OCI-LY3 (cell line): ENCODE measurements at regions not wholly inside any gene's neighbourhood (a gene's known extent, or its start where the extent isn't known, plus 50 kb on each side); places are given as distances from the start of the nearest gene placed in this dataset.

Source experiments
- H2AFZ ChIP-seq: fragments of 200-600, 300-600 bp; shearing (Covaris generic); 2 replicates; pipeline ENCODE4 v1.6.0; 2014; ENCODE audit warnings: antibody characterized with exemption, low read depth, low read length
- H3K27ac ChIP-seq: fragments of 200-600, 300-600 bp; sonication (generic); 2 replicates; pipeline ENCODE4 v1.5.1; 2014; ENCODE audit warnings: mild to moderate bottlenecking, low read length, moderate library complexity, mixed read lengths
- H3K27me3 ChIP-seq: fragments of 200-600, 300-600 bp; sonication (generic); 2 replicates; pipeline ENCODE4 v1.6.1; 2014; ENCODE audit warnings: low read depth, low read length, mixed read lengths
- H3K36me3 ChIP-seq: fragments of 200-600, 300-600 bp; sonication (generic); replicated peaks from 2 replicates; pipeline ENCODE3; 2014; ENCODE audit warnings: low read depth, low read length, mixed read lengths
- H3K4me1 ChIP-seq: fragments of 300-600, 200-600 bp; sonication (generic); 2 replicates; pipeline ENCODE4 v1.6.1; 2014; ENCODE audit warnings: low read length, mixed read lengths
- H3K4me2 ChIP-seq: fragments of 200-600, 300-600 bp; sonication (generic); 2 replicates; pipeline ENCODE4 v1.6.1; 2014; ENCODE audit warnings: low read length, mixed read lengths
- H3K4me3 ChIP-seq: fragments of 300-600, 200-600 bp; sonication (generic); 2 replicates; pipeline ENCODE4 v1.5.1; 2014; ENCODE audit warnings: antibody characterized with exemption, mild to moderate bottlenecking, low read length, moderate library complexity
- H3K79me2 ChIP-seq: fragments of 300-600, 200-600 bp; shearing (Covaris generic); 2 replicates; pipeline ENCODE4 v1.6.1; 2014; ENCODE audit warnings: mild to moderate bottlenecking, low read length, mixed read lengths
- H3K9ac ChIP-seq: fragments of 300-600, 200-600 bp; shearing (Covaris generic); 2 replicates; pipeline ENCODE4 v1.6.0; 2014; ENCODE audit warnings: mild to moderate bottlenecking, low read length, moderate library complexity
- H3K9me3 ChIP-seq: fragments of 200-600, 300-600 bp; shearing (Covaris generic); 2 replicates; pipeline ENCODE4 v1.6.1; 2014; ENCODE audit warnings: low read length, mixed read lengths; ENCODE audit not compliant: insufficient read depth
- H4K20me1 ChIP-seq: fragments of 200-600, 300-600 bp; sonication (generic); 2 replicates; pipeline ENCODE4 v1.6.1; 2016; ENCODE audit warnings: low read length, mixed read lengths; ENCODE audit not compliant: insufficient read depth
- EZH2phosphoT487 ChIP-seq: fragments of 200-600 bp; shearing (Covaris generic); IDR thresholded peaks from 2 replicates; pipeline ENCODE4 v1.6.1; 2018; ENCODE audit warnings: antibody characterized with exemption, mixed run types, low read depth
- TF ChIP-seq, protein P1 (sequence below): fragments of 200-600, 300-600 bp; sonication (generic); IDR thresholded peaks from 2 replicates; pipeline ENCODE4 v1.5.1; 2014; ENCODE audit warnings: antibody characterized with exemption, low read length, low read depth

DNA sequence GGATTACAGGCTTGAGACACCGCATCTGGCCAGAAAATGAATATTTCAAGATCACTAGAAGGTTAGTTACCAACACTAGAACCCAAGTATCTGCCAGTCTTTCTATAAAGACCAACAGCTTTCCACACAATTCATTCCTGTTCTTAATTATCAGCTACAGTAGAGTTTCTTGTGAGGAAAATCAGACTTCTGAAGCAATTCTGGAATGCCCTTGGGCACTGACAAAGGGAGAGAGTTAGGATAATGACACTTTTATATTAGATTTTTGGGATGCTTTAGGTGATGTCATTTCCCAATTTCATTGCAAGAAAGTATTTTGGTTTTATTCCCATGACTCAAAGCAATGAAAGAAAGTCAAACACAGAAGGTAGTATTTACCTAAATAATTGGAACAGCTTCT lies 497.0 kb upstream of the TUSC1 start:
- H3K4me1 ChIP-seq = no peaks in the 10 kb centered on the region
- H2AFZ ChIP-seq = no peak overlapping the region
- H3K79me2 ChIP-seq = no peaks in the 10 kb centered on the region
- TF ChIP-seq, protein P1, sequence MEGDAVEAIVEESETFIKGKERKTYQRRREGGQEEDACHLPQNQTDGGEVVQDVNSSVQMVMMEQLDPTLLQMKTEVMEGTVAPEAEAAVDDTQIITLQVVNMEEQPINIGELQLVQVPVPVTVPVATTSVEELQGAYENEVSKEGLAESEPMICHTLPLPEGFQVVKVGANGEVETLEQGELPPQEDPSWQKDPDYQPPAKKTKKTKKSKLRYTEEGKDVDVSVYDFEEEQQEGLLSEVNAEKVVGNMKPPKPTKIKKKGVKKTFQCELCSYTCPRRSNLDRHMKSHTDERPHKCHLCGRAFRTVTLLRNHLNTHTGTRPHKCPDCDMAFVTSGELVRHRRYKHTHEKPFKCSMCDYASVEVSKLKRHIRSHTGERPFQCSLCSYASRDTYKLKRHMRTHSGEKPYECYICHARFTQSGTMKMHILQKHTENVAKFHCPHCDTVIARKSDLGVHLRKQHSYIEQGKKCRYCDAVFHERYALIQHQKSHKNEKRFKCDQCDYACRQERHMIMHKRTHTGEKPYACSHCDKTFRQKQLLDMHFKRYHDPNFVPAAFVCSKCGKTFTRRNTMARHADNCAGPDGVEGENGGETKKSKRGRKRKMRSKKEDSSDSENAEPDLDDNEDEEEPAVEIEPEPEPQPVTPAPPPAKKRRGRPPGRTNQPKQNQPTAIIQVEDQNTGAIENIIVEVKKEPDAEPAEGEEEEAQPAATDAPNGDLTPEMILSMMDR = no peak
- TF ChIP-seq EZH2phosphoT487 = no peak
- H3K9ac ChIP-seq = no peak overlapping the region
- H3K27ac ChIP-seq = no peak overlapping the region
- H3K36me3 ChIP-seq = no peaks in the 10 kb centered on the region
- no peaks in the 10 kb centered on the region for H4K20me1 ChIP-seq
- H3K9me3 ChIP-seq = no peaks in the 10 kb centered on the region
- H3K27me3 ChIP-seq = no peaks in the 10 kb centered on the region
- no peak overlapping the region for H3K4me2 ChIP-seq
- no peak overlapping the region for H3K4me3 ChIP-seq

GRCh38 chr9:26172301-26172700 lies 494.1 kb upstream of the TUSC1 start:
- no peaks in the 10 kb centered on the region for H3K79me2 ChIP-seq
- TF ChIP-seq, protein P1 = no peak
- no peak for TF ChIP-seq EZH2phosphoT487
- H3K4me3 ChIP-seq = no peak overlapping the region
- no peaks in the 10 kb centered on the region for H3K27me3 ChIP-seq
- H3K9ac ChIP-seq = no peak overlapping the region
- no peak overlapping the region for H3K4me2 ChIP-seq
- no peaks in the 10 kb centered on the region for H4K20me1 ChIP-seq
- no peaks in the 10 kb centered on the region for H3K36me3 ChIP-seq
- H3K27ac ChIP-seq = no peak overlapping the region
- H3K4me1 ChIP-seq = peaks cover 7% of the 10 kb centered on the region; the same call in 1 of the 2 replicates
- H3K9me3 ChIP-seq = no peaks in the 10 kb centered on the region
- no peak overlapping the region for H2AFZ ChIP-seq

DNA sequence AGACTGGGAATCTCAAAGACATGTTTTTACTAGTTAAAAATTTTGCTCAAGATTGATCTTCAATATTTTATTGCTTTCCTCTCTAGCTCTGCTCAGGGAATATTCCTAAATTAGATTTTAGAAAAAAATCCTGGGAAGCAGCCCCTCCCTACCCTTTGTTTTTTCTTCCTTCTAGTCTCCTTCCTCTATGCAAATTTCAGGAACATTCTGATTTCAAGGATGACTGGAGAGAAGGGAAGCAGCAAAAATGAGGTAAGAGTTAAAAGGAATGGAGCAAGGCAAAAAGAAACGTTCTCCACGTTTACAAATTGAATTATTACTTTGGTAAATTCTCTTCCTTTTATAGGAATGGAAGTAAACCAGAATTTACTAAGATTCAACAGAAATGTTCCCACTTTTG lies 493.4 kb upstream of the TUSC1 start:
- H2AFZ ChIP-seq = no peak overlapping the region
- no peak overlapping the region for H3K9ac ChIP-seq
- no peak overlapping the region for H3K4me2 ChIP-seq
- H3K27me3 ChIP-seq = no peaks in the 10 kb centered on the region
- H3K4me1 ChIP-seq = peaks cover 7% of the 10 kb centered on the region; the same call in 1 of the 2 replicates
- no peaks in the 10 kb centered on the region for H3K9me3 ChIP-seq
- no peaks in the 10 kb centered on the region for H3K36me3 ChIP-seq
- H3K79me2 ChIP-seq = no peaks in the 10 kb centered on the region
- H4K20me1 ChIP-seq = no peaks in the 10 kb centered on the region
- no peak overlapping the region for H3K4me3 ChIP-seq
- no peak overlapping the region for H3K27ac ChIP-seq
- TF ChIP-seq, protein P1 = no peak
- TF ChIP-seq EZH2phosphoT487 = no peak

DNA sequence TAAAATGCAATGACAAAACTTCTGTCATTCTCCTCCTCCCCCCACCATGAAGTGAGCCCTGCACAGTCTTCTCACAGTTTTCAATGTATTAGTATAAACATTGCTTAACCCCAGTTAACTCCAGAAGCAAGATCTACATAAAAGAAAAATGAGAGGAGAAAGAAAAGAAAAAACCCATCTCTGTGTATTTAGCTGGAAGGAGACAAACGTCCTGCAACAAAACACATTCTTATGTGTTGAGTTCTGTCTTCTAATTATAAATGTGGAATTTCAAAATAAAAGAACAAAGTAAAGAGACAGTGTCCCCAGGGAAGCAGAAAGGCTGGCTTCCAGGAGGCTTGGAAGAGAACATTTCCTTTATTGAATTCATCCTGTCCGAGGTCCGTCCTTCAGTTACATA lies 491.9 kb upstream of the TUSC1 start:
- no peaks in the 10 kb centered on the region for H3K9me3 ChIP-seq
- TF ChIP-seq EZH2phosphoT487 = no peak
- TF ChIP-seq, protein P1 = no peak
- no peaks in the 10 kb centered on the region for H3K27me3 ChIP-seq
- H4K20me1 ChIP-seq = no peaks in the 10 kb centered on the region
- H3K36me3 ChIP-seq = no peaks in the 10 kb centered on the region
- no peak overlapping the region for H3K9ac ChIP-seq
- H2AFZ ChIP-seq = no peak overlapping the region
- peaks cover 7% of the 10 kb centered on the region; the same call in 1 of the 2 replicates for H3K4me1 ChIP-seq
- no peak overlapping the region for H3K4me2 ChIP-seq
- H3K27ac ChIP-seq = no peak overlapping the region
- H3K79me2 ChIP-seq = no peaks in the 10 kb centered on the region
- no peak overlapping the region for H3K4me3 ChIP-seq
